ENCODE measurements at regions not wholly inside any gene's neighbourhood (a gene's known extent, or its start where the extent isn't known, plus 50 kb on each side); places are given as distances from the start of the nearest gene placed in this dataset.
A peak's percentile ranks its signal among the peaks of the same experiment; 100 is the strongest.

- peak; percentile 28 for TF ChIP-seq CTCF (IDR thresholded peaks at IDR 0.05; ENCODE audit: extremely low read depth, missing control alignments)
- DNase-seq (ENCODE audit: low spot score), result peak; percentile 22
Observed at GRCh38 chr2:56009758-56010458, 86.3 kb upstream of the EFEMP1 start.

- no peak for DNase-seq (ENCODE audit: low spot score)
- no peak for TF ChIP-seq CTCF (IDR thresholded peaks at IDR 0.05; ENCODE audit: extremely low read depth, missing control alignments)
Observed at GRCh38 chr2:56011624-56012023, 88.0 kb upstream of the EFEMP1 start.

- no peak for TF ChIP-seq CTCF (IDR thresholded peaks at IDR 0.05; ENCODE audit: extremely low read depth, missing control alignments)
Observed at GRCh38 chr2:56012221-56012765, 88.7 kb upstream of the EFEMP1 start.

GRCh38 chr2:56013475-56013874 is 89.9 kb upstream of the EFEMP1 start:
- no peak for DNase-seq (ENCODE audit: low spot score)
- no peak for TF ChIP-seq CTCF (IDR thresholded peaks at IDR 0.05; ENCODE audit: extremely low read depth, missing control alignments)

More at GRCh38 chr2:56012221-56012765, 88.7 kb upstream of the EFEMP1 start:
- DNase-seq (ENCODE audit: low spot score), result no peak

GRCh38 chr2:56014046-56014730 is 90.6 kb upstream of the EFEMP1 start:
- TF ChIP-seq CTCF (IDR thresholded peaks at IDR 0.05; ENCODE audit: extremely low read depth, missing control alignments), result no peak
- no peak for DNase-seq (ENCODE audit: low spot score)

GRCh38 chr2:56015711-56016115 is 92.1 kb upstream of the EFEMP1 start:
- no peak for TF ChIP-seq CTCF (IDR thresholded peaks at IDR 0.05; ENCODE audit: extremely low read depth, missing control alignments)
- no peak for DNase-seq (ENCODE audit: low spot score)

- no peak for DNase-seq (ENCODE audit: low spot score)
- TF ChIP-seq CTCF (IDR thresholded peaks at IDR 0.05; ENCODE audit: extremely low read depth, missing control alignments), result no peak
Observed at GRCh38 chr2:56017784-56018183, 94.2 kb upstream of the EFEMP1 start.

Measured in GM20000 (cell line).